WTC11 (cell line): ENCODE measurements at regions not wholly inside any gene's neighbourhood (a gene's known extent, or its start where the extent isn't known, plus 50 kb on each side); places are given as distances from the start of the nearest gene placed in this dataset.
A peak's percentile ranks its signal among the peaks of the same experiment; 100 is the strongest.

Experiments used
- ATAC-seq: fragments of 200-7000 bp; cut with Tn5 transposase; 2 replicates; pipeline ENCODE4 v1.10.0; 2021; ENCODE audit warnings: mild to moderate bottlenecking, moderate library complexity
- CTCF ChIA-PET: fragments of 300-600 bp; sonication (Branson Sonifier 250); formaldehyde crosslinking; loops from one replicate; lab custom pipeline; 2021; ENCODE audit warnings: antibody characterized with exemption; lab: Charles Lee
- POLR2A ChIA-PET: fragments of 350-600 bp; sonication (Branson Sonifier 250); formaldehyde crosslinking; loops from one replicate; lab custom pipeline; 2021; ENCODE audit warnings: antibody characterized with exemption; lab: Charles Lee
- DNase-seq: peaks from one replicate; pipeline ENCODE4 v3.0.0; 2021; ENCODE audit warnings: low spot score
- H3K27ac Mint-ChIP-seq: 2 replicates; pipeline ENCODE4 v1.8.0; 2021; ENCODE audit warnings: mixed read lengths
- H3K27me3 Mint-ChIP-seq: 2 replicates; pipeline ENCODE4 v1.8.0; 2021; ENCODE audit warnings: low read depth, mild to moderate bottlenecking, moderate library complexity, mixed read lengths
- H3K36me3 Mint-ChIP-seq: 2 replicates; pipeline ENCODE4 v1.8.0; 2021; ENCODE audit warnings: mixed read lengths
- H3K4me1 Mint-ChIP-seq: 2 replicates; pipeline ENCODE4 v1.8.0; 2022; ENCODE audit warnings: mixed read lengths
- H3K4me3 Mint-ChIP-seq: 2 replicates; pipeline ENCODE4 v1.8.0; 2021; ENCODE audit warnings: mild to moderate bottlenecking, moderate library complexity, mixed read lengths
- H3K9me3 Mint-ChIP-seq: 2 replicates; pipeline ENCODE4 v1.8.0; 2021; ENCODE audit warnings: mixed read lengths
- ATF6 ChIP-seq: sonication (generic); formaldehyde crosslinking; IDR thresholded peaks from 2 replicates; pipeline ENCODE4 v1.8.1; 2023; ENCODE audit warnings: mild to moderate bottlenecking, missing genetic modification reagents
- E2F1 ChIP-seq: sonication (generic); formaldehyde crosslinking; IDR thresholded peaks from 2 replicates; pipeline ENCODE4 v1.8.0; 2022; ENCODE audit warnings: mild to moderate bottlenecking, missing genetic modification reagents
- ELF4 ChIP-seq: sonication (generic); formaldehyde crosslinking; IDR thresholded peaks from 2 replicates; pipeline ENCODE4 v1.8.1; 2022; ENCODE audit warnings: low read depth, mild to moderate bottlenecking, moderate library complexity, missing genetic modification reagents
- ETV6 ChIP-seq: sonication (generic); formaldehyde crosslinking; IDR thresholded peaks from 2 replicates; pipeline ENCODE4 v1.8.1; 2022; ENCODE audit warnings: mild to moderate bottlenecking, missing genetic modification reagents
- HMGA2 ChIP-seq: fragments of 250-450 bp; sonication (Bioruptor Pico); IDR thresholded peaks from 2 replicates; pipeline ENCODE4 v1.4.0; 2021; ENCODE audit warnings: mild to moderate bottlenecking, moderate library complexity
- IRF2 ChIP-seq: sonication (generic); formaldehyde crosslinking; IDR thresholded peaks from 2 replicates; pipeline ENCODE4 v1.8.0; 2022; ENCODE audit warnings: low read depth, missing genetic modification reagents, borderline replicate concordance
- JUN ChIP-seq: sonication (generic); formaldehyde crosslinking; IDR thresholded peaks from 2 replicates; pipeline ENCODE4 v1.8.0; 2023; ENCODE audit warnings: mild to moderate bottlenecking, missing genetic modification reagents
- MAX ChIP-seq: sonication (generic); formaldehyde crosslinking; IDR thresholded peaks from 2 replicates; pipeline ENCODE4 v1.8.0; 2022; ENCODE audit warnings: mild to moderate bottlenecking, missing genetic modification reagents
- MXD4 ChIP-seq: fragments of 250-450 bp; sonication (Bioruptor Pico); IDR thresholded peaks from 2 replicates; pipeline ENCODE4 v1.8.0; 2021; ENCODE audit warnings: mild to moderate bottlenecking, moderate library complexity, borderline replicate concordance
- MYBL2 ChIP-seq: sonication (generic); formaldehyde crosslinking; IDR thresholded peaks from 2 replicates; pipeline ENCODE4 v1.8.1; 2023; ENCODE audit warnings: mild to moderate bottlenecking, moderate library complexity, missing genetic modification reagents
- NFYB ChIP-seq: sonication (generic); formaldehyde crosslinking; conservative IDR thresholded peaks from 2 replicates; pipeline ENCODE4 v1.8.0; 2022; ENCODE audit warnings: low read depth, missing genetic modification reagents
- NR3C1 ChIP-seq: sonication (generic); formaldehyde crosslinking; conservative IDR thresholded peaks from 2 replicates; pipeline ENCODE4 v1.8.1; 2023; ENCODE audit warnings: low read depth, mild to moderate bottlenecking, missing genetic modification reagents
- PRRX2 ChIP-seq: fragments of 250-450 bp; sonication (Bioruptor Pico); IDR thresholded peaks from 2 replicates; pipeline ENCODE4 v1.8.0; 2021; ENCODE audit warnings: mild to moderate bottlenecking
- SMAD3 ChIP-seq: sonication (generic); formaldehyde crosslinking; IDR thresholded peaks from 2 replicates; pipeline ENCODE4 v1.8.0; 2022; ENCODE audit warnings: missing genetic modification reagents, mild to moderate bottlenecking, borderline replicate concordance
- TP53 ChIP-seq: sonication (generic); formaldehyde crosslinking; IDR thresholded peaks from 2 replicates; pipeline ENCODE4 v1.8.1; 2023; ENCODE audit warnings: mild to moderate bottlenecking, missing genetic modification reagents
- USF1 ChIP-seq: sonication (generic); formaldehyde crosslinking; IDR thresholded peaks from 2 replicates; pipeline ENCODE4 v1.8.0; 2022; ENCODE audit warnings: mild to moderate bottlenecking, missing genetic modification reagents
- ZBTB21 ChIP-seq: sonication (generic); formaldehyde crosslinking; IDR thresholded peaks from 2 replicates; pipeline ENCODE4 v1.8.1; 2023; ENCODE audit warnings: mild to moderate bottlenecking, missing genetic modification reagents, borderline replicate concordance
- ZMAT4 ChIP-seq: fragments of 250-450 bp; sonication (Bioruptor Pico); IDR thresholded peaks from 2 replicates; pipeline ENCODE4 v1.9.0; 2021; ENCODE audit warnings: mild to moderate bottlenecking
- ZNF138 ChIP-seq: sonication (generic); formaldehyde crosslinking; conservative IDR thresholded peaks from 2 replicates; pipeline ENCODE4 v1.8.1; 2022; ENCODE audit warnings: mild to moderate bottlenecking, moderate library complexity, missing genetic modification reagents
- ZNF219 ChIP-seq: sonication (generic); formaldehyde crosslinking; IDR thresholded peaks from 2 replicates; pipeline ENCODE4 v1.8.0; 2023; ENCODE audit warnings: missing genetic modification reagents, mild to moderate bottlenecking, borderline replicate concordance
- ZNF396 ChIP-seq: fragments of 250-450 bp; sonication (Bioruptor Pico); IDR thresholded peaks from 2 replicates; pipeline ENCODE4 v1.8.0; 2021; ENCODE audit warnings: mild to moderate bottlenecking, moderate library complexity, borderline replicate concordance
- ZNF512 ChIP-seq: sonication (generic); formaldehyde crosslinking; IDR thresholded peaks from 2 replicates; pipeline ENCODE4 v1.8.1; 2022; ENCODE audit warnings: missing genetic modification reagents, borderline replicate concordance

GRCh38 chr6:168784426-168784825, 343.4 kb downstream of the SMOC2 start:
- peaks cover 12% of the 10 kb centered on the region for H3K9me3 Mint-ChIP-seq
- ATAC-seq = no peak; the same call in 1 of the 2 replicates
- CTCF ChIA-PET = no interaction called here
- no peak for TF ChIP-seq PRRX2
- 0 out of 2 replicates have a peak, but pooled peaks have one; percentile 33 for TF ChIP-seq ZBTB21
- TF ChIP-seq, all 79 proteins: peak for 1
- no peak overlapping the region for H3K4me3 Mint-ChIP-seq
- peaks cover 16% of the 10 kb centered on the region for H3K4me1 Mint-ChIP-seq
- H3K36me3 Mint-ChIP-seq = peaks cover 4% of the 10 kb centered on the region
- no peak overlapping the region for H3K27ac Mint-ChIP-seq
- DNase-seq = no peak
- POLR2A ChIA-PET = no interaction called here
- no peaks in the 10 kb centered on the region for H3K27me3 Mint-ChIP-seq

GRCh38 chr6:168783720-168784119, 342.7 kb downstream of the SMOC2 start:
- POLR2A ChIA-PET = no interaction called here
- no peak for TF ChIP-seq TP53 (CRISPR knock-in tag)
- TF ChIP-seq ZNF512 (CRISPR knock-in tag) = no peak
- TF ChIP-seq HMGA2 (CRISPR knock-in tag) = no peak
- no peak for TF ChIP-seq NFYB (CRISPR knock-in tag)
- no peak for TF ChIP-seq ZMAT4 (CRISPR knock-in tag)
- TF ChIP-seq ZNF219 (CRISPR knock-in tag) = no peak
- no peak for TF ChIP-seq NR3C1
- no peak for TF ChIP-seq SMAD3 (CRISPR knock-in tag)
- TF ChIP-seq ELF4 (CRISPR knock-in tag) = no peak
- TF ChIP-seq, all 79 proteins: peak for 0
- no peak overlapping the region for H3K4me3 Mint-ChIP-seq
- peaks cover 4% of the 10 kb centered on the region for H3K36me3 Mint-ChIP-seq
- no peak for ATAC-seq
- peaks cover 19% of the 10 kb centered on the region for H3K9me3 Mint-ChIP-seq
- peaks cover 16% of the 10 kb centered on the region for H3K4me1 Mint-ChIP-seq
- CTCF ChIA-PET = no interaction called here
- no peak overlapping the region for H3K27ac Mint-ChIP-seq
- H3K27me3 Mint-ChIP-seq = no peaks in the 10 kb centered on the region
- no peak for DNase-seq

- no peak for ATAC-seq
- CTCF ChIA-PET = no interaction called here
Observed at GRCh38 chr6:168782187-168782751, 341.3 kb downstream of the SMOC2 start.

More at GRCh38 chr6:168782187-168782751, 341.3 kb downstream of the SMOC2 start:
- no peak for DNase-seq
- no peak overlapping the region for H3K27ac Mint-ChIP-seq
- peaks cover 16% of the 10 kb centered on the region for H3K4me1 Mint-ChIP-seq
- peaks cover 20% of the 10 kb centered on the region for H3K9me3 Mint-ChIP-seq
- peaks cover 4% of the 10 kb centered on the region for H3K36me3 Mint-ChIP-seq
- TF ChIP-seq ATF6 (CRISPR knock-in tag) (no peak), USF1 (no peak), ZNF138 (CRISPR knock-in tag) (no peak), JUN (CRISPR knock-in tag) (no peak), MAX (no peak), ETV6 (CRISPR knock-in tag) (no peak), ZMAT4 (CRISPR knock-in tag) (no peak), IRF2 (CRISPR knock-in tag) (no peak), E2F1 (CRISPR knock-in tag) (no peak), ZNF396 (CRISPR knock-in tag) (no peak), MXD4 (CRISPR knock-in tag) (no peak), MYBL2 (CRISPR knock-in tag) (no peak)
- TF ChIP-seq, all 79 proteins: peak for 0
- Mint-ChIP-seq H3K27me3 (no peaks in the 10 kb centered on the region), H3K4me3 (no peak overlapping the region)
- POLR2A ChIA-PET = no interaction called here
